GM23338 (cell line): ENCODE measurements at regions not wholly inside any gene's neighbourhood (a gene's known extent, or its start where the extent isn't known, plus 50 kb on each side); places are given as distances from the start of the nearest gene placed in this dataset.

ENCODE experiments used
- CREB1 ChIP-seq: fragments of 250-450 bp; sonication (Bioruptor Pico); IDR thresholded peaks from 2 replicates; pipeline ENCODE4 v1.5.0; 2020; ENCODE audit warnings: low read depth, mild to moderate bottlenecking, moderate library complexity
- EZH2 ChIP-seq: fragments of 200-600 bp; sonication (generic); IDR thresholded peaks from one replicate; pipeline ENCODE4 v1.8.0; 2017; ENCODE audit warnings: antibody characterized with exemption, mild to moderate bottlenecking, low read depth; ENCODE audit not compliant: unreplicated experiment
- EZH2phosphoT487 ChIP-seq: fragments of 200-600 bp; sonication (generic); IDR thresholded peaks from one replicate; pipeline ENCODE4 v1.8.1; 2018; ENCODE audit warnings: antibody characterized with exemption; ENCODE audit not compliant: unreplicated experiment
- JUNB ChIP-seq: IDR thresholded peaks from one replicate; pipeline ENCODE4 v1.6.1; 2016; ENCODE audit warnings: antibody characterized with exemption; ENCODE audit not compliant: unreplicated experiment
- NANOG ChIP-seq: IDR thresholded peaks from 2 replicates; pipeline ENCODE4 v1.6.1; 2016; ENCODE audit warnings: antibody characterized with exemption, borderline replicate concordance
- POLR2AphosphoS5 ChIP-seq: IDR thresholded peaks from 2 replicates; pipeline ENCODE4 v1.6.1; 2016; ENCODE audit warnings: antibody characterized with exemption, low read depth
- STAT1 ChIP-seq: IDR thresholded peaks from one replicate; pipeline ENCODE4 v1.6.1; 2016; ENCODE audit warnings: antibody characterized with exemption; ENCODE audit not compliant: unreplicated experiment
- ZNF114 ChIP-seq: fragments of 250-450 bp; sonication (Bioruptor Pico); IDR thresholded peaks from 2 replicates; pipeline ENCODE4 v1.5.0; 2020; ENCODE audit warnings: mild to moderate bottlenecking, moderate library complexity
- ZNF331 ChIP-seq: fragments of 250-450 bp; sonication (Bioruptor Pico); IDR thresholded peaks from 2 replicates; pipeline ENCODE4 v1.5.0; 2020; ENCODE audit warnings: low read depth, mild to moderate bottlenecking, moderate library complexity
- TF ChIP-seq, protein P1 (sequence below), 2 experiments: fragments of 200-600 bp in 1 of 2; sonication (generic) in 1 of 2; conservative IDR thresholded peaks; 2 replicates each; pipeline versions ENCODE4 v1.5.1 to v1.6.1; 2016 to 2017; ENCODE audit warnings: antibody characterized with exemption in 2 of 2, low read depth in 2 of 2, mild to moderate bottlenecking in 2 of 2, moderate library complexity in 1 of 2
- TF ChIP-seq, protein P2 (sequence below): IDR thresholded peaks from one replicate; pipeline ENCODE4 v1.6.1; 2018; ENCODE audit warnings: antibody characterized with exemption; ENCODE audit not compliant: unreplicated experiment
- TF ChIP-seq, protein P3 (sequence below): IDR thresholded peaks from 2 replicates; pipeline ENCODE4 v1.6.1; 2016; ENCODE audit warnings: antibody characterized with exemption
- TF ChIP-seq, protein P4 (sequence below): fragments of 250-450 bp; sonication (Bioruptor Pico); IDR thresholded peaks from 2 replicates; pipeline ENCODE4 v1.5.0; 2020; ENCODE audit warnings: mild to moderate bottlenecking, moderate library complexity

DNA sequence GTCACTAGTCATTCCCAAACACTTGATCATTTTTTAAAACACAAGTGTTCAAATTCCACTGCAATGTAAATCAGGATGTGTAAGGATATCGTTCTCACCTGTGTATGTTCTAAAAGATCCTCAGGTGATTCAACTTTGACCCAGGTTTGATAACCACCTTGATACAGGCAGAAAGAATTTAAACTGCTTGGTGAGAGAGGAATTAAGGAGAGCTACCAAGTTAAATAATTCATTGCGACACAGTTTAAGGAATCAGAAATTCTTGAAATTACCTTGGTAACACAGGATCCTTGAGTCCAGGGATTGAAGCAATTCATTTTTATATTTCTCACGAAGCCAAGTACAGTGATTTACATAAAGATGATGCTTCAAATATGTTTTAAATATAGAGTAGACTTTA, 80.7 kb upstream of the EHBP1 start:
- TF ChIP-seq, protein P1, sequence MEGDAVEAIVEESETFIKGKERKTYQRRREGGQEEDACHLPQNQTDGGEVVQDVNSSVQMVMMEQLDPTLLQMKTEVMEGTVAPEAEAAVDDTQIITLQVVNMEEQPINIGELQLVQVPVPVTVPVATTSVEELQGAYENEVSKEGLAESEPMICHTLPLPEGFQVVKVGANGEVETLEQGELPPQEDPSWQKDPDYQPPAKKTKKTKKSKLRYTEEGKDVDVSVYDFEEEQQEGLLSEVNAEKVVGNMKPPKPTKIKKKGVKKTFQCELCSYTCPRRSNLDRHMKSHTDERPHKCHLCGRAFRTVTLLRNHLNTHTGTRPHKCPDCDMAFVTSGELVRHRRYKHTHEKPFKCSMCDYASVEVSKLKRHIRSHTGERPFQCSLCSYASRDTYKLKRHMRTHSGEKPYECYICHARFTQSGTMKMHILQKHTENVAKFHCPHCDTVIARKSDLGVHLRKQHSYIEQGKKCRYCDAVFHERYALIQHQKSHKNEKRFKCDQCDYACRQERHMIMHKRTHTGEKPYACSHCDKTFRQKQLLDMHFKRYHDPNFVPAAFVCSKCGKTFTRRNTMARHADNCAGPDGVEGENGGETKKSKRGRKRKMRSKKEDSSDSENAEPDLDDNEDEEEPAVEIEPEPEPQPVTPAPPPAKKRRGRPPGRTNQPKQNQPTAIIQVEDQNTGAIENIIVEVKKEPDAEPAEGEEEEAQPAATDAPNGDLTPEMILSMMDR (conservative IDR thresholded peaks at IDR 0.05; ENCODE audit: low read depth in 2 of 2), result no peak
- TF ChIP-seq POLR2AphosphoS5 (no peak), STAT1 (no peak), ZNF331 (no peak), EZH2phosphoT487 (no peak), CREB1 (CRISPR knock-in tag) (no peak), EZH2 (no peak), NANOG (no peak), JUNB (no peak), ZNF114 (CRISPR knock-in tag) (no peak)
- TF ChIP-seq, protein P2, sequence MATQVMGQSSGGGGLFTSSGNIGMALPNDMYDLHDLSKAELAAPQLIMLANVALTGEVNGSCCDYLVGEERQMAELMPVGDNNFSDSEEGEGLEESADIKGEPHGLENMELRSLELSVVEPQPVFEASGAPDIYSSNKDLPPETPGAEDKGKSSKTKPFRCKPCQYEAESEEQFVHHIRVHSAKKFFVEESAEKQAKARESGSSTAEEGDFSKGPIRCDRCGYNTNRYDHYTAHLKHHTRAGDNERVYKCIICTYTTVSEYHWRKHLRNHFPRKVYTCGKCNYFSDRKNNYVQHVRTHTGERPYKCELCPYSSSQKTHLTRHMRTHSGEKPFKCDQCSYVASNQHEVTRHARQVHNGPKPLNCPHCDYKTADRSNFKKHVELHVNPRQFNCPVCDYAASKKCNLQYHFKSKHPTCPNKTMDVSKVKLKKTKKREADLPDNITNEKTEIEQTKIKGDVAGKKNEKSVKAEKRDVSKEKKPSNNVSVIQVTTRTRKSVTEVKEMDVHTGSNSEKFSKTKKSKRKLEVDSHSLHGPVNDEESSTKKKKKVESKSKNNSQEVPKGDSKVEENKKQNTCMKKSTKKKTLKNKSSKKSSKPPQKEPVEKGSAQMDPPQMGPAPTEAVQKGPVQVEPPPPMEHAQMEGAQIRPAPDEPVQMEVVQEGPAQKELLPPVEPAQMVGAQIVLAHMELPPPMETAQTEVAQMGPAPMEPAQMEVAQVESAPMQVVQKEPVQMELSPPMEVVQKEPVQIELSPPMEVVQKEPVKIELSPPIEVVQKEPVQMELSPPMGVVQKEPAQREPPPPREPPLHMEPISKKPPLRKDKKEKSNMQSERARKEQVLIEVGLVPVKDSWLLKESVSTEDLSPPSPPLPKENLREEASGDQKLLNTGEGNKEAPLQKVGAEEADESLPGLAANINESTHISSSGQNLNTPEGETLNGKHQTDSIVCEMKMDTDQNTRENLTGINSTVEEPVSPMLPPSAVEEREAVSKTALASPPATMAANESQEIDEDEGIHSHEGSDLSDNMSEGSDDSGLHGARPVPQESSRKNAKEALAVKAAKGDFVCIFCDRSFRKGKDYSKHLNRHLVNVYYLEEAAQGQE, result no peak
- TF ChIP-seq, protein P3, sequence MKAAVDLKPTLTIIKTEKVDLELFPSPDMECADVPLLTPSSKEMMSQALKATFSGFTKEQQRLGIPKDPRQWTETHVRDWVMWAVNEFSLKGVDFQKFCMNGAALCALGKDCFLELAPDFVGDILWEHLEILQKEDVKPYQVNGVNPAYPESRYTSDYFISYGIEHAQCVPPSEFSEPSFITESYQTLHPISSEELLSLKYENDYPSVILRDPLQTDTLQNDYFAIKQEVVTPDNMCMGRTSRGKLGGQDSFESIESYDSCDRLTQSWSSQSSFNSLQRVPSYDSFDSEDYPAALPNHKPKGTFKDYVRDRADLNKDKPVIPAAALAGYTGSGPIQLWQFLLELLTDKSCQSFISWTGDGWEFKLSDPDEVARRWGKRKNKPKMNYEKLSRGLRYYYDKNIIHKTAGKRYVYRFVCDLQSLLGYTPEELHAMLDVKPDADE, result no peak
- TF ChIP-seq, protein P4, sequence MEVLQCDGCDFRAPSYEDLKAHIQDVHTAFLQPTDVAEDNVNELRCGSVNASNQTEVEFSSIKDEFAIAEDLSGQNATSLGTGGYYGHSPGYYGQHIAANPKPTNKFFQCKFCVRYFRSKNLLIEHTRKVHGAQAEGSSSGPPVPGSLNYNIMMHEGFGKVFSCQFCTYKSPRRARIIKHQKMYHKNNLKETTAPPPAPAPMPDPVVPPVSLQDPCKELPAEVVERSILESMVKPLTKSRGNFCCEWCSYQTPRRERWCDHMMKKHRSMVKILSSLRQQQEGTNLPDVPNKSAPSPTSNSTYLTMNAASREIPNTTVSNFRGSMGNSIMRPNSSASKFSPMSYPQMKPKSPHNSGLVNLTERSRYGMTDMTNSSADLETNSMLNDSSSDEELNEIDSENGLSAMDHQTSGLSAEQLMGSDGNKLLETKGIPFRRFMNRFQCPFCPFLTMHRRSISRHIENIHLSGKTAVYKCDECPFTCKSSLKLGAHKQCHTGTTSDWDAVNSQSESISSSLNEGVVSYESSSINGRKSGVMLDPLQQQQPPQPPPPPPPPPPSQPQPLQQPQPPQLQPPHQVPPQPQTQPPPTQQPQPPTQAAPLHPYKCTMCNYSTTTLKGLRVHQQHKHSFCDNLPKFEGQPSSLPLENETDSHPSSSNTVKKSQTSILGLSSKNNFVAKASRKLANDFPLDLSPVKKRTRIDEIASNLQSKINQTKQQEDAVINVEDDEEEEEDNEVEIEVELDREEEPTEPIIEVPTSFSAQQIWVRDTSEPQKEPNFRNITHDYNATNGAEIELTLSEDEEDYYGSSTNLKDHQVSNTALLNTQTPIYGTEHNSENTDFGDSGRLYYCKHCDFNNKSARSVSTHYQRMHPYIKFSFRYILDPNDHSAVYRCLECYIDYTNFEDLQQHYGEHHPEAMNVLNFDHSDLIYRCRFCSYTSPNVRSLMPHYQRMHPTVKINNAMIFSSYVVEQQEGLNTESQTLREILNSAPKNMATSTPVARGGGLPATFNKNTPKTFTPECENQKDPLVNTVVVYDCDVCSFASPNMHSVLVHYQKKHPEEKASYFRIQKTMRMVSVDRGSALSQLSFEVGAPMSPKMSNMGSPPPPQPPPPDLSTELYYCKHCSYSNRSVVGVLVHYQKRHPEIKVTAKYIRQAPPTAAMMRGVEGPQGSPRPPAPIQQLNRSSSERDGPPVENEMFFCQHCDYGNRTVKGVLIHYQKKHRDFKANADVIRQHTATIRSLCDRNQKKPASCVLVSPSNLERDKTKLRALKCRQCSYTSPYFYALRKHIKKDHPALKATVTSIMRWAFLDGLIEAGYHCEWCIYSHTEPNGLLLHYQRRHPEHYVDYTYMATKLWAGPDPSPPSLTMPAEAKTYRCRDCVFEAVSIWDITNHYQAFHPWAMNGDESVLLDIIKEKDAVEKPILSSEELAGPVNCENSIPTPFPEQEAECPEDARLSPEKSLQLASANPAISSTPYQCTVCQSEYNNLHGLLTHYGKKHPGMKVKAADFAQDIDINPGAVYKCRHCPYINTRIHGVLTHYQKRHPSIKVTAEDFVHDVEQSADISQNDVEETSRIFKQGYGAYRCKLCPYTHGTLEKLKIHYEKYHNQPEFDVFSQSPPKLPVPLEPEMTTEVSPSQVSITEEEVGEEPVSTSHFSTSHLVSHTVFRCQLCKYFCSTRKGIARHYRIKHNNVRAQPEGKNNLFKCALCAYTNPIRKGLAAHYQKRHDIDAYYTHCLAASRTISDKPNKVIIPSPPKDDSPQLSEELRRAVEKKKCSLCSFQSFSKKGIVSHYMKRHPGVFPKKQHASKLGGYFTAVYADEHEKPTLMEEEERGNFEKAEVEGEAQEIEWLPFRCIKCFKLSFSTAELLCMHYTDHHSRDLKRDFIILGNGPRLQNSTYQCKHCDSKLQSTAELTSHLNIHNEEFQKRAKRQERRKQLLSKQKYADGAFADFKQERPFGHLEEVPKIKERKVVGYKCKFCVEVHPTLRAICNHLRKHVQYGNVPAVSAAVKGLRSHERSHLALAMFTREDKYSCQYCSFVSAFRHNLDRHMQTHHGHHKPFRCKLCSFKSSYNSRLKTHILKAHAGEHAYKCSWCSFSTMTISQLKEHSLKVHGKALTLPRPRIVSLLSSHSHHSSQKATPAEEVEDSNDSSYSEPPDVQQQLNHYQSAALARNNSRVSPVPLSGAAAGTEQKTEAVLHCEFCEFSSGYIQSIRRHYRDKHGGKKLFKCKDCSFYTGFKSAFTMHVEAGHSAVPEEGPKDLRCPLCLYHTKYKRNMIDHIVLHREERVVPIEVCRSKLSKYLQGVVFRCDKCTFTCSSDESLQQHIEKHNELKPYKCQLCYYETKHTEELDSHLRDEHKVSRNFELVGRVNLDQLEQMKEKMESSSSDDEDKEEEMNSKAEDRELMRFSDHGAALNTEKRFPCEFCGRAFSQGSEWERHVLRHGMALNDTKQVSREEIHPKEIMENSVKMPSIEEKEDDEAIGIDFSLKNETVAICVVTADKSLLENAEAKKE (CRISPR knock-in tag), result no peak
